ENCODE measurements at regions not wholly inside any gene's neighbourhood (a gene's known extent, or its start where the extent isn't known, plus 50 kb on each side); places are given as distances from the start of the nearest gene placed in this dataset.

- H3K9ac ChIP-seq (ENCODE audit: low read length) = no peak overlapping the region
- no peaks in the 10 kb centered on the region for H3F3A ChIP-seq (ENCODE audit: low read length, unreplicated experiment)
- ATAC-seq (no peak), DNase-seq (no peak)
- H3K4me2 ChIP-seq (ENCODE audit: low read length) = no peak overlapping the region
- H4K20me1 ChIP-seq (ENCODE audit: low read length) = no peaks in the 10 kb centered on the region
- intact Hi-C loops (cut with micrococcal nuclease) = no loop called here
- ChIA-PET CTCF (no interaction called here), POLR2A (ENCODE audit: unreplicated experiment) (no interaction called here)
- no peak overlapping the region for H3K27ac ChIP-seq (ENCODE audit: low read length)
- no peak overlapping the region for H3K4me3 ChIP-seq (ENCODE audit: low read length)
- no TSS peak for BruUV-seq (replicated peaks)
- H3K79me2 ChIP-seq (ENCODE audit: low read length) = no peaks in the 10 kb centered on the region
- H3K36me3 ChIP-seq (ENCODE audit: low read depth, low read length) = no peaks in the 10 kb centered on the region
- H3K9me3 ChIP-seq (ENCODE audit: low read length) = no peaks in the 10 kb centered on the region
- no peaks in the 10 kb centered on the region for H3K27me3 ChIP-seq (ENCODE audit: low read length)
- TF ChIP-seq EZH2 (IDR thresholded peaks at IDR 0.05; ENCODE audit: low read length, unreplicated experiment) (no peak), EZH2phosphoT487 (IDR thresholded peaks at IDR 0.05; ENCODE audit: borderline replicate concordance, low read length) (no peak), CTCF (conservative IDR thresholded peaks at IDR 0.05; ENCODE audit: low read depth, low read length) (no peak)
- peaks cover 14% of the 10 kb centered on the region for H3K4me1 ChIP-seq (ENCODE audit: insufficient read depth, low read length)
- H3K9me2 ChIP-seq (replicated peaks; ENCODE audit: low read length) = no peaks in the 10 kb centered on the region
- H2AFZ ChIP-seq (ENCODE audit: low read length) = no peak overlapping the region
Measured at GRCh38 chr1:221574529-221574928, 167.4 kb downstream of the DUSP10 start.

- no peaks in the 10 kb centered on the region for H4K20me1 ChIP-seq (ENCODE audit: low read length)
- no peaks in the 10 kb centered on the region for H3K9me2 ChIP-seq (replicated peaks; ENCODE audit: low read length)
- no peaks in the 10 kb centered on the region for H3K36me3 ChIP-seq (ENCODE audit: low read depth, low read length)
- TF ChIP-seq EZH2 (IDR thresholded peaks at IDR 0.05; ENCODE audit: low read length, unreplicated experiment) (no peak), CTCF (conservative IDR thresholded peaks at IDR 0.05; ENCODE audit: low read depth, low read length) (no peak), EZH2phosphoT487 (IDR thresholded peaks at IDR 0.05; ENCODE audit: borderline replicate concordance, low read length) (no peak)
- peak overlapping the region; percentile 27 for H3K4me2 ChIP-seq (ENCODE audit: low read length)
- DNase-seq (peak; percentile 29), ATAC-seq (no peak)
- BruUV-seq (replicated peaks) = no TSS peak
- no peak overlapping the region for H3K27ac ChIP-seq (ENCODE audit: low read length)
- no peaks in the 10 kb centered on the region for H3F3A ChIP-seq (ENCODE audit: low read length, unreplicated experiment)
- no peak overlapping the region for H3K4me3 ChIP-seq (ENCODE audit: low read length)
- no peak overlapping the region for H2AFZ ChIP-seq (ENCODE audit: low read length)
- intact Hi-C loops (cut with micrococcal nuclease) = loop anchor here (2.0 kb wide), 1 partner anchor 33 kb away; no protein-coding TSS in a partner anchor
- CTCF ChIA-PET = interaction anchor here (0.6 to 0.7 kb wide), 2 partner anchors 10 to 32 kb away, joined by 4 to 5 read pairs; no protein-coding TSS in a partner anchor
- POLR2A ChIA-PET (ENCODE audit: unreplicated experiment) = no interaction called here
- no peaks in the 10 kb centered on the region for H3K79me2 ChIP-seq (ENCODE audit: low read length)
- H3K4me1 ChIP-seq (ENCODE audit: insufficient read depth, low read length) = peaks cover 14% of the 10 kb centered on the region
- no peaks in the 10 kb centered on the region for H3K9me3 ChIP-seq (ENCODE audit: low read length)
- H3K9ac ChIP-seq (ENCODE audit: low read length) = no peak overlapping the region
- no peaks in the 10 kb centered on the region for H3K27me3 ChIP-seq (ENCODE audit: low read length)
Measured at GRCh38 chr1:221575605-221576004, 166.3 kb downstream of the DUSP10 start.

- peak overlapping the region; percentile 10; the same call in 1 of the 2 replicates for H3K27ac ChIP-seq (ENCODE audit: low read length)
- no peaks in the 10 kb centered on the region for H3K9me2 ChIP-seq (replicated peaks; ENCODE audit: low read length)
- H2AFZ ChIP-seq (ENCODE audit: low read length) = peak overlapping the region; percentile 36
- H3K4me1 ChIP-seq (ENCODE audit: insufficient read depth, low read length) = peaks cover 14% of the 10 kb centered on the region
- TF ChIP-seq EZH2 (IDR thresholded peaks at IDR 0.05; ENCODE audit: low read length, unreplicated experiment) (no peak), CTCF (conservative IDR thresholded peaks at IDR 0.05; ENCODE audit: low read depth, low read length) (no peak), EZH2phosphoT487 (IDR thresholded peaks at IDR 0.05; ENCODE audit: borderline replicate concordance, low read length) (no peak)
- no peaks in the 10 kb centered on the region for H3K79me2 ChIP-seq (ENCODE audit: low read length)
- H4K20me1 ChIP-seq (ENCODE audit: low read length) = no peaks in the 10 kb centered on the region
- ATAC-seq (peak; percentile 84), DNase-seq (peak; percentile 84)
- H3K9ac ChIP-seq (ENCODE audit: low read length) = no peak overlapping the region
- H3K4me2 ChIP-seq (ENCODE audit: low read length) = peak overlapping the region; percentile 27
- intact Hi-C loops (cut with micrococcal nuclease) = loop anchor here (2.0 kb wide), 1 partner anchor 33 kb away; no protein-coding TSS in a partner anchor
- H3K4me3 ChIP-seq (ENCODE audit: low read length) = no peak overlapping the region
- BruUV-seq (replicated peaks) = no TSS peak
- H3F3A ChIP-seq (ENCODE audit: low read length, unreplicated experiment) = no peaks in the 10 kb centered on the region
- no peaks in the 10 kb centered on the region for H3K9me3 ChIP-seq (ENCODE audit: low read length)
- H3K36me3 ChIP-seq (ENCODE audit: low read depth, low read length) = no peaks in the 10 kb centered on the region
- CTCF ChIA-PET = interaction anchor here (0.6 to 0.7 kb wide), 2 partner anchors 10 to 33 kb away, joined by 4 to 5 read pairs; no protein-coding TSS in a partner anchor
- POLR2A ChIA-PET (ENCODE audit: unreplicated experiment) = interaction anchor here (0.6 to 0.7 kb wide), 2 partner anchors 303 to 787 kb away, joined by 3 read pairs; no protein-coding TSS in a partner anchor
- H3K27me3 ChIP-seq (ENCODE audit: low read length) = no peaks in the 10 kb centered on the region
Measured at GRCh38 chr1:221576268-221576667, 165.6 kb downstream of the DUSP10 start.

Data from PC-3 (cell line).